ENCODE measurements at regions not wholly inside any gene's neighbourhood (a gene's known extent, or its start where the extent isn't known, plus 50 kb on each side); places are given as distances from the start of the nearest gene placed in this dataset.

GRCh38 chr13:78138756-78139155, 220.1 kb upstream of the EDNRB start:
- no peak for TF ChIP-seq CTCF (IDR thresholded peaks at IDR 0.05; ENCODE audit: low read length)
- TF ChIP-seq EZH2phosphoT487 (IDR thresholded peaks at IDR 0.05; ENCODE audit: low read length): no peak

All from MM.1S (cell line).